Prostate gland (tissue), 2 donors: ENCODE measurements at regions not wholly inside any gene's neighbourhood (a gene's known extent, or its start where the extent isn't known, plus 50 kb on each side); places are given as distances from the start of the nearest gene placed in this dataset.

ENCODE experiments used
- CTCF ChIP-seq, 4 experiments: fragments of 200-600 bp in 2 of 4; fragments of 450-650 bp in 2 of 4; sonication (generic) in 2 of 4; IDR thresholded peaks; 1 replicate in 3 of 4; 2 replicates in 1 of 4; pipeline ENCODE4 v1.5.1; 2016 to 2019; ENCODE audit warnings: antibody characterized with exemption in 4 of 4, mild to moderate bottlenecking in 2 of 4, moderate library complexity in 2 of 4
- POLR2A ChIP-seq: fragments of 450-650 bp; IDR thresholded peaks from one replicate; pipeline ENCODE4 v1.6.1; 2016; ENCODE audit warnings: antibody characterized with exemption, mild to moderate bottlenecking

DNA sequence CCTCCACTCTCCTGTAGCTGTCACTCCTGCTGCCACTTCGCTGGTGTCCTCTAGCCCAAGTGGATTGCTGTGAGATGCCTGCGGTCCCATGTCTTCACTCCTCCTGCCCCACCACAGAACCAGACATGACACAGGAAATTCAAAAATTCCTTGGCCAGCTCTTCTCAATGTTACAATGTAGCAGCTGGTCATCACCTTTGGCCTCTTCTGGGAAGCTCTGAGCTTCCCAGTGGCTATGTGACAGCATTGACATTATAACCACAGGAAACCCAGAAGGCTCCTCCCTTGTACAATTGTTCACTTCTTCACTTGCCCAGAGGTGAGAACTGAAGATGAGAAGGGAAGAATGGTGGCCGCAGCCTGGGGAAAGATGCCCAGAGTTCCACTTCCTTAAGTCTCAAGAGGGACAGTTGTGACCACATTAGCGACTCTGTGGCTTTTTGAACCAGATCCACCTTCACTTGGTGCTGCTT lies 76.1 kb upstream of the NAA20 start:
- TF ChIP-seq CTCF (IDR thresholded peaks at IDR 0.05) (no peak), POLR2A (no peak)
